Right atrium auricular region (tissue), 2 donors: ENCODE measurements at regions not wholly inside any gene's neighbourhood (a gene's known extent, or its start where the extent isn't known, plus 50 kb on each side); places are given as distances from the start of the nearest gene placed in this dataset.

Source experiments
- DNase-seq: peaks from one replicate; pipeline ENCODE4 v3.0.0-alpha.2; 2019; ENCODE audit warnings: low spot score
- H3K27ac ChIP-seq, 2 donors: fragments of 200-600 bp; sonication (generic); 1 replicate in 1 of 2; 2 replicates in 1 of 2; pipeline ENCODE4 v1.5.1; 2016 to 2019
- H3K27me3 ChIP-seq, 2 donors: fragments of 200-600 bp; sonication (generic); one replicate each; pipeline versions ENCODE4 v1.5.1 to v1.6.0; 2017 to 2019
- H3K36me3 ChIP-seq: fragments of 200-600 bp; sonication (generic); one replicate; pipeline ENCODE4 v1.5.1; 2016
- H3K4me1 ChIP-seq, 2 donors: fragments of 200-600 bp; sonication (generic); one replicate each; pipeline versions ENCODE4 v1.5.1 to v1.6.0; 2017 to 2019
- H3K4me3 ChIP-seq, 2 donors: fragments of 200-600 bp; sonication (generic); 1 replicate in 1 of 2; 2 replicates in 1 of 2; pipeline ENCODE4 v1.5.1; 2017 to 2019; ENCODE audit warnings: mild to moderate bottlenecking in 1 of 2, moderate library complexity in 1 of 2
- H3K9me3 ChIP-seq, 2 donors: fragments of 200-600 bp; sonication (generic); one replicate each; pipeline ENCODE4 v1.5.1; 2019
- CTCF ChIP-seq, 2 donors: fragments of 200-600 bp; sonication (generic); IDR thresholded peaks; one replicate each; pipeline ENCODE4 v1.5.1; 2019; ENCODE audit warnings: antibody characterized with exemption in 2 of 2

- Histone ChIP-seq H3K27ac (no peak overlapping the region), H3K27me3 (no peaks in the 10 kb centered on the region), H3K4me3 (no peak overlapping the region), H3K4me1 (no peaks in the 10 kb centered on the region), H3K36me3 (no peaks in the 10 kb centered on the region), H3K9me3 (no peaks in the 10 kb centered on the region)
- no peak for TF ChIP-seq CTCF (IDR thresholded peaks at IDR 0.05)
- no peak for DNase-seq
These were observed 137.7 kb upstream of the ZPLD1 start for GRCh38 chr3:102297072-102297658.

DNA sequence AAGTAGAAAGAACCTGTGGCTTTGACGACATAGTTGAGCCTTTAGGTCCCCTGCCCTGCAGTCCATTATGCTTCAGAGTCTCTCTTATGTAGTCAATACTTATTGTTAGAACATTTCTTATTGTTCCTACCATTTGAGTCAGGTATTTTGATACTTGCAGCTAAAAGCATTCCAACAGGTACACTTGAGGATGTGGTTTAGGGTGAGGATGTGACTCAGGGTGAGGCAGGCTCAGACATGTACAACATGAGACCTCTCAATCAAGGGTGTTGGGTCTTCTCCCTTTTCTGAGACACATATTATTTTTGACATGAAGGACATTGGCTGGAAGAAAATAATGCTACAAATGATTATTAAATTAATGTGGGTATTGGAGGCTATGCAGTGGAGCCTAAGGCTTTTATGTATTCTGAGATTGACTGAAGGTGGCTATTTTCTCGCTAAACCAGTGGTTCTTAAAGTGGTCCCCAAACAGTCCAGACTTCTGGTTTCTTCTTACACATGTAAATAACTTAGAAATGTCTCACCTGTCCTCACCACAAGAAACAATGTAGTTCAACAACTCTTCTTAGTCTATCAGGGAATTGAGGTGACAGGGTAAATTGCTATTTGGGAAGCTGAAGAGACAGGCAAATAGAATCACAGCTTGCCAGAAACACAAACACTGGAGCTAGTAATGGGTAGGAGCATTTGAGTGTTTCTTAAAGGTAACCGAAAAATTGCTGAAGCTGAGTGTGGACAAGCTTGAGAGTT lies 135.5 kb upstream of the ZPLD1 start:
- TF ChIP-seq CTCF (IDR thresholded peaks at IDR 0.05) = no peak
- no peaks in the 10 kb centered on the region for H3K9me3 ChIP-seq
- no peak for DNase-seq
- H3K4me1 ChIP-seq = no peaks in the 10 kb centered on the region
- H3K27me3 ChIP-seq = no peaks in the 10 kb centered on the region
- no peak overlapping the region for H3K4me3 ChIP-seq
- H3K36me3 ChIP-seq = no peaks in the 10 kb centered on the region
- H3K27ac ChIP-seq = no peak overlapping the region

- H3K27ac ChIP-seq = no peak overlapping the region
- no peaks in the 10 kb centered on the region for H3K4me1 ChIP-seq
- H3K9me3 ChIP-seq = no peaks in the 10 kb centered on the region
- no peak for TF ChIP-seq CTCF (IDR thresholded peaks at IDR 0.05)
- H3K36me3 ChIP-seq = no peaks in the 10 kb centered on the region
- H3K4me3 ChIP-seq = no peak overlapping the region
- DNase-seq = no peak
- no peaks in the 10 kb centered on the region for H3K27me3 ChIP-seq
These were observed 133.5 kb upstream of the ZPLD1 start for GRCh38 chr3:102301155-102301880.

DNA sequence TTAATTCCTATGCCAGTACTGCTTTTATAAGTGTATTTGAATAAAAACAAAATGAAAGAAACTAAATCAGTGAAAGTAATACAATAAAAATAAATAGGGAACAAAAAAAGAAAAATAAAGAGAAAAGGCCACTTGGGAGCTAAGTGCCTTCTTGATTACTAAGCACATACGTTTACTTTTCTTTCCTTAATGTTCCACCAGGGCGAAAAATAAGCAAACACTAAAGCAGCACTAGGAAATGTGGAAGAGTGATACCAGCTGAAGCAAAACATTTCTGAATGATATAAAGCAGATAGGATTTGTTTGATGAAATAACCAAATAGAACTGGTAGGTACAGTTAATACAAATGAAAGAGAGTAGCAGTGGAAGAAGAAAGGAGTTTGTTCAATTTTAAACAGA lies 132.8 kb upstream of the ZPLD1 start:
- H3K27me3 ChIP-seq = no peaks in the 10 kb centered on the region
- DNase-seq = no peak
- no peaks in the 10 kb centered on the region for H3K9me3 ChIP-seq
- no peak for TF ChIP-seq CTCF (IDR thresholded peaks at IDR 0.05)
- no peaks in the 10 kb centered on the region for H3K36me3 ChIP-seq
- no peak overlapping the region for H3K4me3 ChIP-seq
- no peaks in the 10 kb centered on the region for H3K4me1 ChIP-seq
- no peak overlapping the region for H3K27ac ChIP-seq

GRCh38 chr3:102304550-102304949 lies 130.3 kb upstream of the ZPLD1 start:
- H3K36me3 ChIP-seq = no peaks in the 10 kb centered on the region
- H3K27ac ChIP-seq = no peak overlapping the region
- H3K27me3 ChIP-seq = no peaks in the 10 kb centered on the region
- no peak overlapping the region for H3K4me3 ChIP-seq
- no peaks in the 10 kb centered on the region for H3K9me3 ChIP-seq
- no peak for DNase-seq
- TF ChIP-seq CTCF (IDR thresholded peaks at IDR 0.05) = no peak
- H3K4me1 ChIP-seq = no peaks in the 10 kb centered on the region
